ENCODE measurements at regions not wholly inside any gene's neighbourhood (a gene's known extent, or its start where the extent isn't known, plus 50 kb on each side); places are given as distances from the start of the nearest gene placed in this dataset.

GRCh38 chr21:22128671-22129070 lies 1130.5 kb downstream of the NCAM2 start:
- in situ Hi-C loops (cut with MboI; ENCODE audit: low pct_unique_long_range_greater_than_20kb, low sequenced_read_pairs, unreplicated experiment), result no loop called here
- no peak for TF ChIP-seq CTCF (IDR thresholded peaks at IDR 0.05; ENCODE audit: extremely low read depth, insufficient read depth, missing control alignments)
- DNase-seq (ENCODE audit: low spot score), result no peak

DNA sequence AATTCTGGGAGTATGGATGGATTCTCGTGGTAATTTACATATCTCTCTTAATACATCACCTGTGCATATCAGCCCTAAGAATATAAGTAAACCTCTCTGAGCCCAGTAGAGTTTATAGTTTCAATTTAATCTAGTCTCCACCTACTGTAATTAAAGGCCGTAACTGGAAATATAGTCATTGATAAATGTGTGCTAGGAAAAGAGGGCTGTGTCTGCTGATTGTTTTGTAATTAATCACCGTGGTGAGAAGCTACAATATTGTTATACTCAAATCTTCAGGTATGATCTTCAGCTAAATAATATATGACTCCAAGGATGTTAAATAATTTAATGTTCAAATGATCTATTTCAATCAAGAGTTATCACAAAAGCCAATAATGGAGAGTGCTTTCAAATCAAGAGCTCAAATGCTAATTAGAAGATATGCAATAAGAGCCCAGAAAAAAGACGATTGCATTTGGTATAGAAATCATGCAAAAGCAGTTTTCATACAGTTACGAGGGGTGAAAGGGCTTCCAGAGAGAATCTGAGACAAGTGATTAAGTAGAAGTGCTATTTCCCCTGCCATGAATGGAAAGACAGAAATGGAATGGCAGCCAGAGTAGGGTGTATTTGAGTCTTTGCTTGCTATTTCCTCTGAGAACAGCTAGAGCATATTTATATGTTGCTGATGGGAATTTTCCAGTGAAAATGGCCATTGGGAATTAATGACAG lies 1134.3 kb downstream of the NCAM2 start:
- in situ Hi-C loops (cut with MboI; ENCODE audit: low pct_unique_long_range_greater_than_20kb, low sequenced_read_pairs, unreplicated experiment), result no loop called here
- DNase-seq (ENCODE audit: low spot score), result no peak
- no peak for TF ChIP-seq CTCF (IDR thresholded peaks at IDR 0.05; ENCODE audit: extremely low read depth, insufficient read depth, missing control alignments)

- TF ChIP-seq CTCF (IDR thresholded peaks at IDR 0.05; ENCODE audit: extremely low read depth, insufficient read depth, missing control alignments), result no peak
- in situ Hi-C loops (cut with MboI; ENCODE audit: low pct_unique_long_range_greater_than_20kb, low sequenced_read_pairs, unreplicated experiment), result no loop called here
- no peak for DNase-seq (ENCODE audit: low spot score)
Observed at GRCh38 chr21:22136740-22137139, 1138.5 kb downstream of the NCAM2 start.

DNA sequence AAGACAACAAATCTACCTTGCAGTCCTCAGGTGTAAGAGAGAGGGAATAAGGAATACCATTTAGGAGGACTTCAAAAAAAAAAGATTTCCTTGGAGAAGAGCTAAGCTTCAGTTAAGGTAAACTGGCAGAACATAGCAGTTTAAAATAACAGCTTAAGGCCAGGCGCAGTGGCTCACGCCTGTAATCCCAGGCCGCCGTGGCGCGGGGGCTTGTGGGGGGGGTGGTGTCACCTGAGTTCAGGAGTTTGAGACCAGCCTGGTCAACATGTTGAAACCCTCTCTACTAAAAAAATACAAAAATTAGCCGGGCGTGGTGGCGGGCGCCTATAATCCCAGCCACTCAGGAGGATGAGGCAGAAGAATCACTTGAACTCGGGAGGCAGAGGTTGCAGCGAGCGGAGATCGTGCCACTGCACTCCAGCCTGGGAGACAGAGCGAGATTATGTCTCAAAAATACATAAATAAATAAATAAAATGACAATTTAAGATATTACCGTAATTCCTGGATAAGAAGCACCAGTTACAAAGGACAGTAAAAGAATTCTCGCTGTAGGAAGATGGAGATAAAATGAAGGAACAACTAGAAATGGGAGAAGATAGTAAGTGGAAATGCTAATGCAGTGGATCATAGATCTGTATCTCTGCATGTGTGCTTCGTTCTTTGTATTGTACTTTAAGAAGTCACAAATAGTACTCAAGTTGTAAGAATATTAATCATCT lies 1140.2 kb downstream of the NCAM2 start:
- in situ Hi-C loops (cut with MboI; ENCODE audit: low pct_unique_long_range_greater_than_20kb, low sequenced_read_pairs, unreplicated experiment), result no loop called here
- DNase-seq (ENCODE audit: low spot score), result no peak
- TF ChIP-seq CTCF (IDR thresholded peaks at IDR 0.05; ENCODE audit: extremely low read depth, insufficient read depth, missing control alignments), result no peak

DNA sequence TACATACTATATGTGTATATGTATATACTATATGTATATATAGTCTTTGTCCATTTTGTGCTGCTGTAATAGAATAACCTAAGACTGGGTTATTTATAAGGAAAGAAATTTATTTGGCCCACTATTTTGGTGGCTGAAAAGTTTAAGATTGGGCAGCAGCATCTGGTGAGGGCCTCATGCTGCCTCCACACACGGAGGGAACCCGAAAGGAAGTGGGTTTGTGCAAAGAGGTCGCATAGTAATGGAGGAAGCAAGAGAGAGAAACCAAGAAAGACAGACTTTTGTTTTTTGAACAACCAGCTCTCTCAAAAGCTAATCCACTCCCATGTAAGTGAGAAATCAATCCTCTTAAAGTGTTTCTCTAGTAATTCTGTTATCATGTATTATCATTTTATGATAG lies 1147.3 kb downstream of the NCAM2 start:
- in situ Hi-C loops (cut with MboI; ENCODE audit: low pct_unique_long_range_greater_than_20kb, low sequenced_read_pairs, unreplicated experiment), result no loop called here
- no peak for TF ChIP-seq CTCF (IDR thresholded peaks at IDR 0.05; ENCODE audit: extremely low read depth, insufficient read depth, missing control alignments)
- DNase-seq (ENCODE audit: low spot score), result no peak

GRCh38 chr21:22154579-22155274 lies 1156.5 kb downstream of the NCAM2 start:
- DNase-seq (ENCODE audit: low spot score), result no peak
- in situ Hi-C loops (cut with MboI; ENCODE audit: low pct_unique_long_range_greater_than_20kb, low sequenced_read_pairs, unreplicated experiment), result no loop called here
- TF ChIP-seq CTCF (IDR thresholded peaks at IDR 0.05; ENCODE audit: extremely low read depth, insufficient read depth, missing control alignments), result no peak
